Keratinocyte (primary cell): ENCODE measurements at regions not wholly inside any gene's neighbourhood (a gene's known extent, or its start where the extent isn't known, plus 50 kb on each side); places are given as distances from the start of the nearest gene placed in this dataset.

Experiments used
- EZH2 ChIP-seq: IDR thresholded peaks from one replicate; pipeline ENCODE4 v1.6.1; 2012; ENCODE audit warnings: inconsistent platforms, mild to moderate bottlenecking, low read length, moderate library complexity
- TF ChIP-seq, protein P1 (sequence below), 3 experiments: IDR thresholded peaks in 1 of 3; conservative IDR thresholded peaks in 1 of 3; optimal IDR thresholded peaks in 1 of 3; 2 replicates in 2 of 3; 3 replicates in 1 of 3; pipeline versions ENCODE3 to v1.5.1; 2011; ENCODE audit warnings: low read length in 3 of 3, mild to moderate bottlenecking in 3 of 3, moderate library complexity in 2 of 3, control low read depth in 1 of 3, inconsistent platforms in 1 of 3; ENCODE audit not compliant: insufficient read depth in 2 of 3; ENCODE audit errors: extremely low read depth in 1 of 3

DNA sequence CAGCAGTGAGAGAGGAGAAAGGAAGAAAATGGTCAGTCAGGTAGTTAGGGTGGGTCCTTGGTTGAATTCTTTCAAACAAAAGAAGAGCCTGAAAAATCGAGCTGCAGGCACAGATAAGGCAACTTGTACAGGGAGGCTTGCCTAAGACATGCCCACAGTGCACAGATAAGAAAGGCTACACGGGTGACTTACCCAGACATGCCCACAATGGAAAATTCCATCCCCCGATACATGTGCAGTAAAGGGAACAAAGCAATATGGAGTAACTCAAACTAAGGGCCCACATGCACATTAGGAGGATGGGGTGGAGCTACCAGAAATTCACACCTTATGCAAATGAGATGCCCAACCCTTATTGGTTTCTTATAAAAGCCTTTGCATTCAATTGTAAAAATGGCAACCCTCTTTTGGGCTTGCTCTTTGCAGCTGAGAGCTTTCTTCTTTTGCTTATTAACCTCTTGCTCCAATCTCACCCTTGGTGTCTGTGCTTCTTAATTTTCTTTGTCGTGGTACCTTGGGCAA, 110.3 kb upstream of the RMP24 start:
- TF ChIP-seq, protein P1, sequence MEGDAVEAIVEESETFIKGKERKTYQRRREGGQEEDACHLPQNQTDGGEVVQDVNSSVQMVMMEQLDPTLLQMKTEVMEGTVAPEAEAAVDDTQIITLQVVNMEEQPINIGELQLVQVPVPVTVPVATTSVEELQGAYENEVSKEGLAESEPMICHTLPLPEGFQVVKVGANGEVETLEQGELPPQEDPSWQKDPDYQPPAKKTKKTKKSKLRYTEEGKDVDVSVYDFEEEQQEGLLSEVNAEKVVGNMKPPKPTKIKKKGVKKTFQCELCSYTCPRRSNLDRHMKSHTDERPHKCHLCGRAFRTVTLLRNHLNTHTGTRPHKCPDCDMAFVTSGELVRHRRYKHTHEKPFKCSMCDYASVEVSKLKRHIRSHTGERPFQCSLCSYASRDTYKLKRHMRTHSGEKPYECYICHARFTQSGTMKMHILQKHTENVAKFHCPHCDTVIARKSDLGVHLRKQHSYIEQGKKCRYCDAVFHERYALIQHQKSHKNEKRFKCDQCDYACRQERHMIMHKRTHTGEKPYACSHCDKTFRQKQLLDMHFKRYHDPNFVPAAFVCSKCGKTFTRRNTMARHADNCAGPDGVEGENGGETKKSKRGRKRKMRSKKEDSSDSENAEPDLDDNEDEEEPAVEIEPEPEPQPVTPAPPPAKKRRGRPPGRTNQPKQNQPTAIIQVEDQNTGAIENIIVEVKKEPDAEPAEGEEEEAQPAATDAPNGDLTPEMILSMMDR (optimal IDR thresholded peaks at IDR 0.05 in 1 of 3, IDR thresholded peaks at IDR 0.05 in 1 of 3, conservative IDR thresholded peaks at IDR 0.05 in 1 of 3; ENCODE audit: extremely low read depth in 1 of 3, insufficient read depth in 2 of 3, low read length in 3 of 3) = no peak
- TF ChIP-seq EZH2 = no peak
